GM12891 (cell line): ENCODE measurements at regions not wholly inside any gene's neighbourhood (a gene's known extent, or its start where the extent isn't known, plus 50 kb on each side); places are given as distances from the start of the nearest gene placed in this dataset.

Experiments used
- POLR2AphosphoS5 ChIP-seq: IDR thresholded peaks from 2 replicates; pipeline ENCODE4 v1.6.1; 2011; ENCODE audit warnings: low read depth, low read length, control low read depth
- POU2F2 ChIP-seq: IDR thresholded peaks from 2 replicates; pipeline ENCODE4 v1.6.1; 2011; ENCODE audit warnings: low read depth, mild to moderate bottlenecking, control low read depth, low read length, moderate library complexity

- TF ChIP-seq POLR2AphosphoS5: no peak
- no peak for TF ChIP-seq POU2F2
These were observed 371.7 kb upstream of the SASH1 start for GRCh38 chr6:147970970-147971369.
